Liver (tissue), 8 donors: ENCODE measurements at regions not wholly inside any gene's neighbourhood (a gene's known extent, or its start where the extent isn't known, plus 50 kb on each side); places are given as distances from the start of the nearest gene placed in this dataset.

Source experiments
- DNase-seq: peaks from one replicate; pipeline ENCODE4 v3.0.0-alpha.2; 2017; ENCODE audit warnings: low spot score
- H3K27ac ChIP-seq, 2 donors: one replicate each; pipeline ENCODE4 v1.7.0; 2013; ENCODE audit warnings: inconsistent platforms in 2 of 2, low read length in 2 of 2, control low read depth in 1 of 2, low read depth in 1 of 2, mild to moderate bottlenecking in 1 of 2
- H3K27me3 ChIP-seq, 4 donors: one replicate each; pipeline versions ENCODE4 v1.6.1 to v1.7.0; 2013; ENCODE audit warnings: low read length in 3 of 4, inconsistent platforms in 1 of 4, mild to moderate bottlenecking in 1 of 4, moderate library complexity in 1 of 4; ENCODE audit not compliant: control insufficient read depth in 4 of 4, insufficient read depth in 4 of 4
- H3K36me3 ChIP-seq, 4 donors: one replicate each; pipeline versions ENCODE4 v1.6.1 to v1.7.0; 2013; ENCODE audit warnings: low read length in 3 of 4, mild to moderate bottlenecking in 3 of 4, low read depth in 1 of 4, moderate library complexity in 1 of 4; ENCODE audit not compliant: control insufficient read depth in 4 of 4, insufficient read depth in 3 of 4
- H3K4me1 ChIP-seq, 4 donors: one replicate each; pipeline versions ENCODE4 v1.6.1 to v1.7.0; 2013; ENCODE audit warnings: low read length in 3 of 4, mild to moderate bottlenecking in 3 of 4, moderate library complexity in 1 of 4; ENCODE audit not compliant: control insufficient read depth in 4 of 4, insufficient read depth in 4 of 4
- H3K4me3 ChIP-seq, 3 donors: one replicate each; pipeline versions ENCODE4 v1.6.1 to v1.7.0; 2013; ENCODE audit warnings: low read length in 3 of 3, control low read depth in 1 of 3, low read depth in 1 of 3, mild to moderate bottlenecking in 1 of 3
- H3K9ac ChIP-seq, 2 donors: one replicate each; pipeline ENCODE4 v1.7.0; 2013; ENCODE audit warnings: low read length in 2 of 2, mild to moderate bottlenecking in 2 of 2, moderate library complexity in 2 of 2, control low read depth in 1 of 2, low read depth in 1 of 2
- H3K9me3 ChIP-seq, 4 donors: one replicate each; pipeline versions ENCODE4 v1.6.1 to v1.7.0; 2013; ENCODE audit warnings: low read length in 3 of 4; ENCODE audit not compliant: control insufficient read depth in 4 of 4
- ATF3 ChIP-seq: IDR thresholded peaks from 2 replicates; pipeline ENCODE4 v1.6.1; 2016; ENCODE audit warnings: antibody characterized with exemption
- CTCF ChIP-seq: fragments of 150-350 bp; IDR thresholded peaks from 2 replicates; pipeline ENCODE4 v1.5.1; 2017; ENCODE audit warnings: improper control_type of control experiment, low read depth, low read length; ENCODE audit not compliant: missing input control
- EGR1 ChIP-seq, 2 donors: IDR thresholded peaks; 2 replicates each; pipeline ENCODE4 v1.6.1; 2016 to 2018; ENCODE audit warnings: antibody characterized with exemption in 2 of 2, low read depth in 2 of 2
- FOXA1 ChIP-seq: IDR thresholded peaks from 2 replicates; pipeline ENCODE4 v1.6.1; 2016; ENCODE audit warnings: antibody characterized with exemption
- GABPA ChIP-seq, 2 donors: IDR thresholded peaks in 1 of 2; conservative IDR thresholded peaks in 1 of 2; 2 replicates each; pipeline ENCODE4 v1.6.1; 2016; ENCODE audit warnings: antibody characterized with exemption in 2 of 2, mild to moderate bottlenecking in 1 of 2, moderate library complexity in 1 of 2
- HNF4A ChIP-seq, 2 donors: conservative IDR thresholded peaks; 2 replicates each; pipeline ENCODE4 v1.6.1; 2016; ENCODE audit warnings: antibody characterized with exemption in 2 of 2, mild to moderate bottlenecking in 2 of 2
- HNF4G ChIP-seq: IDR thresholded peaks from 2 replicates; pipeline ENCODE4 v1.6.1; 2016; ENCODE audit warnings: antibody characterized with exemption
- JUND ChIP-seq, 2 donors: IDR thresholded peaks; 2 replicates each; pipeline ENCODE4 v1.6.1; 2016; ENCODE audit warnings: antibody characterized with exemption in 2 of 2
- MAX ChIP-seq: IDR thresholded peaks from 2 replicates; pipeline ENCODE4 v1.6.1; 2016; ENCODE audit warnings: antibody characterized with exemption
- NR2F2 ChIP-seq: IDR thresholded peaks from 2 replicates; pipeline ENCODE4 v1.6.1; 2016; ENCODE audit warnings: antibody characterized with exemption
- RAD21 ChIP-seq, 2 donors: IDR thresholded peaks; 2 replicates each; pipeline ENCODE4 v1.6.1; 2016; ENCODE audit warnings: antibody characterized with exemption in 2 of 2, mild to moderate bottlenecking in 2 of 2
- REST ChIP-seq: IDR thresholded peaks from 2 replicates; pipeline ENCODE4 v1.6.1; 2016; ENCODE audit warnings: antibody characterized with exemption, mild to moderate bottlenecking
- SP1 ChIP-seq: IDR thresholded peaks from 2 replicates; pipeline ENCODE4 v1.6.1; 2018; ENCODE audit warnings: antibody characterized with exemption, mild to moderate bottlenecking
- TAF1 ChIP-seq: conservative IDR thresholded peaks from 2 replicates; pipeline ENCODE4 v1.6.1; 2016; ENCODE audit warnings: antibody characterized with exemption, mild to moderate bottlenecking
- YY1 ChIP-seq: IDR thresholded peaks from 2 replicates; pipeline ENCODE4 v1.6.1; 2016; ENCODE audit warnings: antibody characterized with exemption, mild to moderate bottlenecking
- WGBS: extraction: QIAGEN DNeasy Blood & Tissue Kit; methylation state at CpG from one replicate; pipeline ENCODE4 v1.1.7; 2013; 5-methylcytosine and 5-hydroxymethylcytosine counted together
- donor health status: healthy.
- donor health status: healthy.
- donor health status: healthy.
- donor health status: healthy.
- donor health status: healthy.

- Histone ChIP-seq H3K4me1 (no peaks in the 10 kb centered on the region), H3K27me3 (no peaks in the 10 kb centered on the region), H3K9ac (no peak overlapping the region), H3K36me3 (no peaks in the 10 kb centered on the region), H3K9me3 (no peaks in the 10 kb centered on the region), H3K27ac (no peak overlapping the region), H3K4me3 (no peak overlapping the region)
- 59% methylated on average over 3 of the region's 3 CpGs for WGBS
- no peak for DNase-seq
- TF ChIP-seq SP1: no peak
- TF ChIP-seq HNF4A (conservative IDR thresholded peaks at IDR 0.05): no peak
- no peak for TF ChIP-seq HNF4G
- no peak for TF ChIP-seq ATF3
- TF ChIP-seq YY1: no peak
- TF ChIP-seq FOXA1: no peak
- no peak for TF ChIP-seq RAD21 (IDR thresholded peaks at IDR 0.05)
- TF ChIP-seq MAX: no peak
- no peak for TF ChIP-seq REST
- no peak for TF ChIP-seq NR2F2
- no peak for TF ChIP-seq GABPA (IDR thresholded peaks at IDR 0.05 in 1 of 2, conservative IDR thresholded peaks at IDR 0.05 in 1 of 2)
- TF ChIP-seq CTCF: no peak
- no peak for TF ChIP-seq EGR1 (IDR thresholded peaks at IDR 0.05; ENCODE audit: low read depth in 2 of 2)
These were observed 205.4 kb upstream of the CDH2 start for GRCh38 chr18:28382215-28382879.

GRCh38 chr18:28372186-28372585 is 195.3 kb upstream of the CDH2 start:
- TF ChIP-seq GABPA (IDR thresholded peaks at IDR 0.05 in 1 of 2, conservative IDR thresholded peaks at IDR 0.05 in 1 of 2): no peak
- no peak for TF ChIP-seq TAF1
- no peak for TF ChIP-seq CTCF
- no peak for TF ChIP-seq ATF3
- no peak for TF ChIP-seq FOXA1
- TF ChIP-seq JUND (IDR thresholded peaks at IDR 0.05): no peak
- TF ChIP-seq SP1: no peak
- no peak for TF ChIP-seq HNF4A (conservative IDR thresholded peaks at IDR 0.05)
- no peak for TF ChIP-seq REST
- TF ChIP-seq NR2F2: no peak
- H3K9me3 ChIP-seq: no peaks in the 10 kb centered on the region
- DNase-seq: no peak
- 89% methylated on average over 4 of the region's 4 CpGs for WGBS
- H3K4me3 ChIP-seq: no peak overlapping the region
- no peak overlapping the region for H3K9ac ChIP-seq
- no peaks in the 10 kb centered on the region for H3K36me3 ChIP-seq
- H3K4me1 ChIP-seq: no peaks in the 10 kb centered on the region
- H3K27ac ChIP-seq: no peak overlapping the region
- H3K27me3 ChIP-seq: no peaks in the 10 kb centered on the region
